B cell (primary cell): ENCODE measurements at regions not wholly inside any gene's neighbourhood (a gene's known extent, or its start where the extent isn't known, plus 50 kb on each side); places are given as distances from the start of the nearest gene placed in this dataset.
"Not testable (repeated sequence)": the region's sequence is repeated elsewhere in the genome, so short reads cannot be mapped to it uniquely, and the experiment has no call there.

ENCODE experiments used
- ATAC-seq: fragments of 200-7000 bp; cut with Tn5 transposase; one replicate; pipeline ENCODE4 v1.10.0; 2021; ENCODE audit warnings: low read depth, mild to moderate bottlenecking, moderate number of reproducible peaks, moderate library complexity
- CTCF ChIA-PET: fragments of 350-600 bp; sonication (Branson Sonifier 250); formaldehyde crosslinking; loops from one replicate; lab custom pipeline; 2021; ENCODE audit warnings: antibody characterized with exemption, inconsistent platforms; lab: Charles Lee
- POLR2A ChIA-PET: fragments of 350-600 bp; sonication (Branson Sonifier 250); formaldehyde crosslinking; loops from one replicate; lab custom pipeline; 2021; ENCODE audit warnings: antibody characterized with exemption; lab: Charles Lee
- DNase-seq: peaks from one replicate; pipeline ENCODE4 v3.0.0; 2013
- H2AFZ ChIP-seq: 2 replicates; pipeline ENCODE4 v1.6.1; 2012; ENCODE audit warnings: mild to moderate bottlenecking, low read depth, low read length; ENCODE audit not compliant: insufficient read depth, poor library complexity, severe bottlenecking
- H3K27ac ChIP-seq, 2 donors: 1 replicate in 1 of 2; 2 replicates in 1 of 2; pipeline ENCODE4 v1.5.1; 2012 to 2013; ENCODE audit warnings: low read length in 2 of 2, mild to moderate bottlenecking in 2 of 2, moderate library complexity in 1 of 2
- H3K27me3 ChIP-seq, 4 experiments: fragments of 200-600 bp in 1 of 4; sonication (generic) in 1 of 4; replicated peaks in 1 of 4; 1 replicate in 2 of 4; 2 replicates in 2 of 4; pipeline versions ENCODE4 v1.6.1 to v1.7.0; 2013 to 2016; ENCODE audit warnings: low read length in 3 of 4, mild to moderate bottlenecking in 2 of 4, mixed read lengths in 1 of 4, moderate library complexity in 1 of 4; ENCODE audit not compliant: insufficient read depth in 4 of 4, control insufficient read depth in 3 of 4; ENCODE audit errors: control extremely low read depth in 1 of 4
- H3K36me3 ChIP-seq, 2 experiments: replicated peaks in 1 of 2; 1 replicate in 1 of 2; 2 replicates in 1 of 2; pipeline versions ENCODE4 v1.6.1 to v1.7.1; 2013; ENCODE audit warnings: low read length in 1 of 2; ENCODE audit not compliant: insufficient read depth in 2 of 2, control insufficient read depth in 1 of 2; ENCODE audit errors: control extremely low read depth in 1 of 2, extremely low read depth in 1 of 2
- H3K4me1 ChIP-seq, 2 donors: fragments of 200-600 bp in 1 of 2; sonication (generic) in 1 of 2; 1 replicate in 1 of 2; 2 replicates in 1 of 2; pipeline versions ENCODE4 v1.5.1 to v1.6.1; 2013 to 2017; ENCODE audit warnings: low read length in 2 of 2; ENCODE audit not compliant: control insufficient read depth in 2 of 2, insufficient read depth in 2 of 2
- H3K4me2 ChIP-seq: replicated peaks from 2 replicates; pipeline ENCODE3; 2012; ENCODE audit warnings: mild to moderate bottlenecking, low read depth, low read length; ENCODE audit not compliant: poor library complexity, severe bottlenecking
- H3K4me3 ChIP-seq, 5 experiments: fragments of 200-600 bp in 1 of 5; sonication (generic) in 1 of 5; 1 replicate in 3 of 5; 2 replicates in 2 of 5; pipeline versions ENCODE4 v1.5.1 to v1.7.0; 2011 to 2016; ENCODE audit warnings: low read length in 4 of 5, mild to moderate bottlenecking in 4 of 5, low read depth in 2 of 5, control low read depth in 1 of 5, moderate library complexity in 1 of 5; ENCODE audit not compliant: insufficient read depth in 1 of 5; ENCODE audit errors: control extremely low read depth in 1 of 5, extremely low read depth in 1 of 5
- H3K79me2 ChIP-seq: fragments of 200-600 bp; sonication (generic); one replicate; pipeline ENCODE4 v1.6.0; 2016; ENCODE audit warnings: low read length; ENCODE audit not compliant: control insufficient read depth, insufficient read depth
- H3K9ac ChIP-seq: fragments of 200-600 bp; sonication (generic); 2 replicates; pipeline ENCODE4 v1.6.1; 2017; ENCODE audit warnings: mild to moderate bottlenecking, low read length, moderate library complexity
- H3K9me3 ChIP-seq, 3 donors: one replicate each; pipeline versions ENCODE4 v1.6.1 to v1.7.1; 2013; ENCODE audit warnings: low read length in 2 of 3; ENCODE audit not compliant: control insufficient read depth in 2 of 3, insufficient read depth in 1 of 3; ENCODE audit errors: control extremely low read depth in 1 of 3
- H4K20me1 ChIP-seq: 2 replicates; pipeline ENCODE4 v1.6.0; 2012; ENCODE audit warnings: mild to moderate bottlenecking, low read length; ENCODE audit not compliant: insufficient read depth, control insufficient read depth, poor library complexity, severe bottlenecking
- H3K27ac Mint-ChIP-seq: one replicate; pipeline ENCODE4 v1.8.0; 2021; ENCODE audit warnings: mixed read lengths
- H3K27me3 Mint-ChIP-seq: one replicate; pipeline ENCODE4 v1.8.0; 2021; ENCODE audit warnings: mixed read lengths
- H3K4me1 Mint-ChIP-seq: one replicate; pipeline ENCODE4 v1.8.0; 2021; ENCODE audit warnings: mixed read lengths
- H3K4me3 Mint-ChIP-seq: one replicate; pipeline ENCODE4 v1.8.0; 2021; ENCODE audit warnings: mixed read lengths
- H3K9me3 Mint-ChIP-seq: one replicate; pipeline ENCODE4 v1.8.0; 2022; ENCODE audit warnings: mixed read lengths; ENCODE audit not compliant: insufficient read depth
- CTCF ChIP-seq: fragments of 200-600 bp; IDR thresholded peaks from one replicate; pipeline ENCODE4 v1.8.0; 2022; ENCODE audit warnings: antibody characterized with exemption, mild to moderate bottlenecking
- EZH2 ChIP-seq: IDR thresholded peaks from 2 replicates; pipeline ENCODE4 v1.6.1; 2012; ENCODE audit warnings: borderline replicate concordance, low read depth, mild to moderate bottlenecking, moderate library complexity, low read length; ENCODE audit not compliant: insufficient read depth, poor library complexity, severe bottlenecking
- WGBS: methylation state at CpG from one replicate; pipeline ENCODE4 v1.1.5; 2013; ENCODE audit warnings: missing lambda C conversion rate; ENCODE audit not compliant: insufficient coverage; 5-methylcytosine and 5-hydroxymethylcytosine counted together
- intact Hi-C: fragments of 100-400 bp; cut with micrococcal nuclease; formaldehyde crosslinking; loops from one replicate; pipeline ENCODE4 v1.10.0; 2022

DNA sequence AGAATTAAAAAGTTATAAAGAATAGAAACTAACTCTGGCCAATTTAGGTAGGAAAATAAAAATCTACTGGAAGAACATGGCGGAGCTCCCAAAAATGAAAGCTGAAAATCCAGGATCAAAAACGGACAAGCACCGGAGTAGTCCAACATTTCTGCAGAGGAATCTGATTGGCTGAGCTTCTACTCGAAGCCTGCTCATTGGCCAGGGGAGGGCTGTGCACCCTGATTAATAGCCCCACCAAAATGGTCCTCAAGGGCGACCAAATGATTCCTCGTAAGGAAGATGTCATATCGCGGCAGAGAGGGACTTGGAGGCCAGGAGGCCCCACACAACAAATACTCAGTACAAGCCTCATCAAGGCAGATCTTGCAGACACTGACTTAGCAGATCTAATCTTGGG, 900.7 kb downstream of the UQCRFS1 start:
- Histone ChIP-seq H3K4me3 (no peak overlapping the region), H3K27ac (no peak overlapping the region), H3K9ac (no peak overlapping the region), H2AFZ (no peak overlapping the region), H3K4me1 (no peaks in the 10 kb centered on the region), H3K27me3 (no peaks in the 10 kb centered on the region), H3K9me3 (peaks cover 0 to 23% (median 0%) of the 10 kb centered on the region in 3 donors), H3K36me3 (no peaks in the 10 kb centered on the region), H3K4me2 (no peak overlapping the region), H4K20me1 (no peaks in the 10 kb centered on the region), H3K79me2 (no peaks in the 10 kb centered on the region)
- Mint-ChIP-seq H3K27ac (no peak overlapping the region), H3K4me3 (no peak overlapping the region), H3K4me1 (no peaks in the 10 kb centered on the region), H3K9me3 (peaks cover 5% of the 10 kb centered on the region), H3K27me3 (no peaks in the 10 kb centered on the region)
- POLR2A ChIA-PET = no interaction called here
- ATAC-seq = no peak
- DNase-seq = no peak
- no peak for TF ChIP-seq EZH2
- TF ChIP-seq CTCF = no peak
- WGBS = 94% methylated on average over 8 of the region's 8 CpGs
- intact Hi-C loops = no loop called here
- CTCF ChIA-PET = no interaction called here

- H3K4me3 Mint-ChIP-seq, H2AFZ ChIP-seq, H3K4me3 ChIP-seq, H3K36me3 ChIP-seq, H3K9me3 Mint-ChIP-seq, POLR2A ChIA-PET, H3K27ac Mint-ChIP-seq, H4K20me1 ChIP-seq, DNase-seq, CTCF ChIA-PET, H3K9ac ChIP-seq, H3K4me1 ChIP-seq, H3K27me3 ChIP-seq, ATAC-seq, intact Hi-C loops, H3K79me2 ChIP-seq, H3K27me3 Mint-ChIP-seq, H3K27ac ChIP-seq, H3K4me2 ChIP-seq, H3K4me1 Mint-ChIP-seq: not testable (repeated sequence)
- H3K9me3 ChIP-seq = peaks cover 0 to 10% (median 0%) of the 10 kb centered on the region in 3 donors
- WGBS = no CpG with 5 or more reads among the region's 2 CpGs
These were observed 902.1 kb downstream of the UQCRFS1 start for GRCh38 chr19:28310829-28311228.
